ENCODE measurements at regions not wholly inside any gene's neighbourhood (a gene's known extent, or its start where the extent isn't known, plus 50 kb on each side); places are given as distances from the start of the nearest gene placed in this dataset.

GRCh38 chr12:107518868-107519267 is 166.7 kb upstream of the PWP1 start:
- intact Hi-C loops (cut with DNase I), result no loop called here
- ATAC-seq (no peak), DNase-seq (ENCODE audit: low spot score) (no peak)

- no peak for ATAC-seq
- no peak for DNase-seq (ENCODE audit: low spot score)
- intact Hi-C loops (cut with DNase I), result no loop called here
Observed at GRCh38 chr12:107519906-107520859, 165.4 kb upstream of the PWP1 start.

- no peak for ATAC-seq
- DNase-seq (ENCODE audit: low spot score), result no peak
- intact Hi-C loops (cut with DNase I), result no loop called here
Observed at GRCh38 chr12:107521826-107522355, 163.7 kb upstream of the PWP1 start.

GRCh38 chr12:107522692-107523477 is 162.7 kb upstream of the PWP1 start:
- ATAC-seq (no peak), DNase-seq (ENCODE audit: low spot score) (no peak)
- intact Hi-C loops (cut with DNase I), result no loop called here

GRCh38 chr12:107523775-107524535 is 161.6 kb upstream of the PWP1 start:
- no peak for ATAC-seq

GRCh38 chr12:107525063-107525718 is 160.4 kb upstream of the PWP1 start:
- DNase-seq (ENCODE audit: low spot score) (no peak), ATAC-seq (peak; percentile 5)
- intact Hi-C loops (cut with DNase I), result no loop called here

More at GRCh38 chr12:107523775-107524535, 161.6 kb upstream of the PWP1 start:
- no peak for DNase-seq (ENCODE audit: low spot score)
- intact Hi-C loops (cut with DNase I), result no loop called here

GRCh38 chr12:107525719-107526554 is 159.7 kb upstream of the PWP1 start:
- DNase-seq (ENCODE audit: low spot score), result no peak
- ATAC-seq, result peak; percentile 78
- intact Hi-C loops (cut with DNase I), result no loop called here

GRCh38 chr12:107526555-107527180 is 158.9 kb upstream of the PWP1 start:
- intact Hi-C loops (cut with DNase I), result no loop called here
- DNase-seq (ENCODE audit: low spot score) (no peak), ATAC-seq (peak; percentile 61)

GRCh38 chr12:107528731-107529365 is 156.8 kb upstream of the PWP1 start:
- no peak for DNase-seq (ENCODE audit: low spot score)
- intact Hi-C loops (cut with DNase I), result no loop called here
- no peak for ATAC-seq

- no peak for ATAC-seq
- DNase-seq (ENCODE audit: low spot score), result no peak
- intact Hi-C loops (cut with DNase I), result no loop called here
Observed at GRCh38 chr12:107529991-107530390, 155.6 kb upstream of the PWP1 start.

GRCh38 chr12:107530701-107531100 is 154.9 kb upstream of the PWP1 start:
- DNase-seq (ENCODE audit: low spot score) (no peak), ATAC-seq (peak; percentile 68)
- intact Hi-C loops (cut with DNase I), result no loop called here

- ATAC-seq (no peak), DNase-seq (ENCODE audit: low spot score) (no peak)
- intact Hi-C loops (cut with DNase I), result no loop called here
Observed at GRCh38 chr12:107533218-107533617, 152.4 kb upstream of the PWP1 start.

GRCh38 chr12:107536613-107537012 is 149.0 kb upstream of the PWP1 start:
- DNase-seq (ENCODE audit: low spot score) (no peak), ATAC-seq (no peak)
- intact Hi-C loops (cut with DNase I), result no loop called here

- ATAC-seq (peak; percentile 63), DNase-seq (ENCODE audit: low spot score) (no peak)
- intact Hi-C loops (cut with DNase I), result no loop called here
Observed at GRCh38 chr12:107537464-107538119, 148.0 kb upstream of the PWP1 start.

GRCh38 chr12:107539196-107539939 is 146.2 kb upstream of the PWP1 start:
- ATAC-seq (no peak), DNase-seq (ENCODE audit: low spot score) (no peak)
- intact Hi-C loops (cut with DNase I), result no loop called here

Measured in sciatic nerve (tissue), 2 donors.